HEK293T (cell line): ENCODE measurements at regions not wholly inside any gene's neighbourhood (a gene's known extent, or its start where the extent isn't known, plus 50 kb on each side); places are given as distances from the start of the nearest gene placed in this dataset.

Source experiments
- CTCF ChIA-PET: fragments of 350-600 bp; formaldehyde crosslinking; extraction: SDS; loops from one replicate; lab custom pipeline; 2021; ENCODE audit warnings: antibody characterized with exemption, inconsistent platforms; lab: Yijun Ruan, JAX
- POLR2A ChIA-PET: fragments of 350-600 bp; formaldehyde crosslinking; extraction: SDS; loops from one replicate; lab custom pipeline; 2020; ENCODE audit warnings: antibody characterized with exemption, inconsistent platforms; lab: Yijun Ruan, JAX
- DNase-seq: peaks from one replicate; pipeline ENCODE4 v3.0.0; 2012; ENCODE audit warnings: mixed read lengths; ENCODE audit errors: extremely low spot score
- ARNT ChIP-seq: fragments of 450-650 bp; IDR thresholded peaks from 2 replicates; pipeline ENCODE4 v1.6.1; 2017; ENCODE audit warnings: mild to moderate bottlenecking
- BHLHE40 ChIP-seq: fragments of 450-650 bp; IDR thresholded peaks from 2 replicates; pipeline ENCODE4 v1.6.1; 2016; ENCODE audit warnings: mild to moderate bottlenecking, moderate library complexity, borderline replicate concordance
- CTBP1 ChIP-seq: fragments of 450-650 bp; IDR thresholded peaks from 2 replicates; pipeline ENCODE4 v1.6.1; 2016; ENCODE audit warnings: borderline replicate concordance
- ELF4 ChIP-seq: fragments of 450-650 bp; IDR thresholded peaks from 2 replicates; pipeline ENCODE4 v1.6.1; 2017; ENCODE audit warnings: antibody characterized with exemption
- FOXA1 ChIP-seq: fragments of 450-650 bp; IDR thresholded peaks from 2 replicates; pipeline ENCODE4 v1.6.1; 2016; ENCODE audit warnings: mild to moderate bottlenecking
- FOXK2 ChIP-seq: fragments of 450-650 bp; IDR thresholded peaks from 2 replicates; pipeline ENCODE4 v1.6.1; 2016; ENCODE audit warnings: mild to moderate bottlenecking
- FOXM1 ChIP-seq: fragments of 450-650 bp; IDR thresholded peaks from 2 replicates; pipeline ENCODE4 v1.6.1; 2017; ENCODE audit warnings: mild to moderate bottlenecking, borderline replicate concordance
- HDGF ChIP-seq: fragments of 450-650 bp; IDR thresholded peaks from 2 replicates; pipeline ENCODE4 v1.6.1; 2017; ENCODE audit warnings: antibody characterized with exemption, borderline replicate concordance
- L3MBTL2 ChIP-seq: fragments of 450-650 bp; conservative IDR thresholded peaks from 2 replicates; pipeline ENCODE4 v1.6.1; 2016; ENCODE audit warnings: mild to moderate bottlenecking
- LEF1 ChIP-seq: fragments of 450-650 bp; IDR thresholded peaks from 2 replicates; pipeline ENCODE4 v1.6.1; 2017; ENCODE audit warnings: mild to moderate bottlenecking, borderline replicate concordance
- NFRKB ChIP-seq: fragments of 450-650 bp; IDR thresholded peaks from 2 replicates; pipeline ENCODE4 v1.6.1; 2016; ENCODE audit warnings: mild to moderate bottlenecking, moderate library complexity
- SP1 ChIP-seq: fragments of 450-650 bp; IDR thresholded peaks from 2 replicates; pipeline ENCODE4 v1.6.1; 2017
- SUZ12 ChIP-seq: fragments of 450-650 bp; IDR thresholded peaks from 2 replicates; pipeline ENCODE4 v1.6.1; 2016; ENCODE audit warnings: mild to moderate bottlenecking
- TARDBP ChIP-seq: fragments of 450-650 bp; IDR thresholded peaks from 2 replicates; pipeline ENCODE4 v1.6.1; 2016
- ZNF384 ChIP-seq: fragments of 450-650 bp; IDR thresholded peaks from 2 replicates; pipeline ENCODE4 v1.6.1; 2016
- TF ChIP-seq, protein P1 (sequence below): fragments of 450-650 bp; IDR thresholded peaks from 2 replicates; pipeline ENCODE4 v1.6.1; 2016

DNA sequence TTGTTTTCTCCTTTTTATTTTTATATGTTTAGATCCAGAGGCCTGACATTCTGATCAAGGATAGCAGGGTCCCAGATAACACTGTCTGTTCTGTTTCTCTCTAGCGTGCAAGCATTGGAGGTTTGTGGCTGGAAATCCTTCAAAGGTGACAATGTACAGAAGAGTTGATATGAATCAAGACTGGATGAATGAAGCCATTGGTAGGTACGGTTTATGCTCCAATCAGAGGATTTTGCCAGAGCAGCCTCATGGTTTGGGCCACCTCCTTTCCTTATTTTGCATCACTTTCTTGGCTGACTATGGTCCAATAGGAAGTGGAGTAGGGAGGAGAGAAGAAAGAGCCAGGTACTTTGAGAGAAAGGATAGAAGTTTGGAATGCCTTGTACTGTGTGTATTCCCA is 484.8 kb upstream of the JAG1 start:
- TF ChIP-seq FOXA1 = no peak
- no peak for TF ChIP-seq FOXM1
- TF ChIP-seq NFRKB = no peak
- no peak for TF ChIP-seq HDGF
- no peak for TF ChIP-seq ELF4
- no peak for TF ChIP-seq SUZ12
- TF ChIP-seq CTBP1 = no peak
- TF ChIP-seq L3MBTL2 = no peak
- TF ChIP-seq FOXK2 = no peak
- TF ChIP-seq ZNF384 = no peak
- TF ChIP-seq ARNT = no peak
- no peak for TF ChIP-seq TARDBP
- no peak for TF ChIP-seq SP1
- CTCF ChIA-PET = no interaction called here
- POLR2A ChIA-PET = no interaction called here
- no peak for DNase-seq

GRCh38 chr20:11159728-11160127 is 485.9 kb upstream of the JAG1 start:
- CTCF ChIA-PET = no interaction called here

GRCh38 chr20:11162026-11162775 is 488.4 kb upstream of the JAG1 start:
- DNase-seq = no peak
- CTCF ChIA-PET = no interaction called here
- TF ChIP-seq NFRKB = no peak
- TF ChIP-seq ZNF384 = no peak
- TF ChIP-seq FOXK2 = no peak
- TF ChIP-seq ARNT = no peak
- TF ChIP-seq FOXA1 = no peak
- TF ChIP-seq ELF4 = no peak
- TF ChIP-seq, protein P1, sequence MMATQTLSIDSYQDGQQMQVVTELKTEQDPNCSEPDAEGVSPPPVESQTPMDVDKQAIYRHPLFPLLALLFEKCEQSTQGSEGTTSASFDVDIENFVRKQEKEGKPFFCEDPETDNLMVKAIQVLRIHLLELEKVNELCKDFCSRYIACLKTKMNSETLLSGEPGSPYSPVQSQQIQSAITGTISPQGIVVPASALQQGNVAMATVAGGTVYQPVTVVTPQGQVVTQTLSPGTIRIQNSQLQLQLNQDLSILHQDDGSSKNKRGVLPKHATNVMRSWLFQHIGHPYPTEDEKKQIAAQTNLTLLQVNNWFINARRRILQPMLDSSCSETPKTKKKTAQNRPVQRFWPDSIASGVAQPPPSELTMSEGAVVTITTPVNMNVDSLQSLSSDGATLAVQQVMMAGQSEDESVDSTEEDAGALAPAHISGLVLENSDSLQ = no peak
- POLR2A ChIA-PET = no interaction called here

More at GRCh38 chr20:11159728-11160127, 485.9 kb upstream of the JAG1 start:
- no peak for TF ChIP-seq CTBP1
- TF ChIP-seq L3MBTL2 = no peak
- no peak for TF ChIP-seq HDGF
- no peak for DNase-seq
- POLR2A ChIA-PET = no interaction called here

GRCh38 chr20:11165789-11166188 is 492.0 kb upstream of the JAG1 start:
- CTCF ChIA-PET = no interaction called here
- POLR2A ChIA-PET = no interaction called here
- no peak for DNase-seq
- TF ChIP-seq FOXK2 (no peak), SUZ12 (no peak), ELF4 (no peak), TARDBP (no peak), SP1 (no peak), LEF1 (no peak), HDGF (no peak), FOXM1 (no peak), ARNT (no peak), CTBP1 (no peak), ZNF384 (no peak), BHLHE40 (no peak), NFRKB (no peak), L3MBTL2 (no peak), FOXA1 (no peak)
- TF ChIP-seq, protein P1 = no peak

GRCh38 chr20:11166712-11167111 is 492.9 kb upstream of the JAG1 start:
- ChIA-PET POLR2A (no interaction called here), CTCF (no interaction called here)
- no peak for DNase-seq
- no peak for TF ChIP-seq FOXM1
- TF ChIP-seq ELF4 = no peak
- no peak for TF ChIP-seq SP1
- TF ChIP-seq ARNT = no peak
- no peak for TF ChIP-seq ZNF384
- TF ChIP-seq FOXA1 = no peak
- TF ChIP-seq LEF1 = no peak
- TF ChIP-seq TARDBP = no peak
- TF ChIP-seq SUZ12 = no peak
- no peak for TF ChIP-seq BHLHE40
- TF ChIP-seq HDGF = no peak
- no peak for TF ChIP-seq CTBP1
- no peak for TF ChIP-seq L3MBTL2
- no peak for TF ChIP-seq FOXK2
- TF ChIP-seq, protein P1 = no peak

DNA sequence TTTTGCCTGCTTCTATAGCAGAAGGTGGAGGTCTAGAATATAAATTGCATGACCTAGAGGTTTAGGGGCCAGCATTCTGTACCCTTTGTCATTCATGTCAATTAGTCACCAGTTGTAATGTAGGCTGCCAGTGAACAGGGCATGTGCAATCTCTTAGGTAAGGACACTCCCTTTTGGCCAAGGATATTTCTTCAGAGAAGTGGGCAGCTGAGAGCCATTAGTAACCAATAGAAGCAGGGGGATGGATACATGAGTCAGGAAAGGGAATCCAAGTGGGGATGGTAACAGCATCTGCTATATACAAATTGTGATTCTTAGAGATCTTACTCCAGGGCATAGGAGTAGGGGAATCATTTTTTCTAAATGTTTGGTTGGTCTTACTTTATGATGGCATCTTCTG is 494.2 kb upstream of the JAG1 start:
- POLR2A ChIA-PET = no interaction called here
- CTCF ChIA-PET = no interaction called here
- TF ChIP-seq SUZ12 (no peak), HDGF (no peak), CTBP1 (no peak), NFRKB (no peak), L3MBTL2 (no peak)
- TF ChIP-seq, protein P1 = no peak
- DNase-seq = no peak
